PC-9 (cell line): ENCODE measurements at regions not wholly inside any gene's neighbourhood (a gene's known extent, or its start where the extent isn't known, plus 50 kb on each side); places are given as distances from the start of the nearest gene placed in this dataset.

Experiments
- BruUV-seq: library from RNA; stranded (reverse); fragments of 400-500 nt; replicated peaks from 2 replicates; lab custom pipeline; 2021; lab: Mats Ljungman, UMichigan
- CTCF ChIA-PET: fragments of 300-600 bp; sonication (Branson Sonifier 250); formaldehyde crosslinking; loops from one replicate; lab custom pipeline; 2022; ENCODE audit warnings: antibody characterized with exemption; lab: Charles Lee
- POLR2A ChIA-PET: fragments of 300-600 bp; sonication (Branson Sonifier 250); formaldehyde crosslinking; loops from one replicate; lab custom pipeline; 2022; ENCODE audit warnings: antibody characterized with exemption; ENCODE audit not compliant: unreplicated experiment; lab: Charles Lee
- DNase-seq, 2 experiments: peaks; one replicate each; pipeline versions ENCODE4 v3.0.0 to v3.0.0-alpha.2; 2015 to 2022; ENCODE audit warnings: mixed read lengths in 1 of 2
- H2AFZ ChIP-seq: fragments of 200-600 bp; sonication (generic); 2 replicates; pipeline ENCODE4 v1.8.1; 2017; ENCODE audit warnings: antibody characterized with exemption
- H3F3A ChIP-seq: fragments of 200-600 bp; sonication (generic); 2 replicates; pipeline ENCODE4 v1.8.1; 2017; ENCODE audit warnings: antibody characterized with exemption, mild to moderate bottlenecking, low read depth; ENCODE audit not compliant: insufficient read depth
- H3K27ac ChIP-seq: fragments of 200-600 bp; sonication (generic); 2 replicates; pipeline ENCODE4 v1.6.1; 2016; ENCODE audit warnings: mixed run types
- H3K27me3 ChIP-seq: fragments of 200-600 bp; sonication (generic); 2 replicates; pipeline ENCODE4 v1.6.1; 2016; ENCODE audit warnings: low read depth, mixed run types; ENCODE audit not compliant: insufficient read depth
- H3K36me3 ChIP-seq: fragments of 200-600 bp; sonication (generic); 2 replicates; pipeline ENCODE4 v1.6.1; 2016; ENCODE audit warnings: low read depth, mixed run types
- H3K4me1 ChIP-seq: fragments of 200-600 bp; sonication (generic); replicated peaks from 2 replicates; pipeline ENCODE4 v1.6.1; 2016; ENCODE audit warnings: mixed run types; ENCODE audit not compliant: insufficient read depth
- H3K4me2 ChIP-seq: fragments of 200-600 bp; sonication (generic); 2 replicates; pipeline ENCODE4 v1.6.1; 2017; ENCODE audit warnings: mixed run types
- H3K4me3 ChIP-seq: fragments of 200-600 bp; sonication (generic); 2 replicates; pipeline ENCODE4 v1.6.1; 2016; ENCODE audit warnings: mixed run types
- H3K79me2 ChIP-seq: fragments of 200-600 bp; sonication (generic); 2 replicates; pipeline ENCODE4 v1.6.1; 2017; ENCODE audit warnings: low read depth, mixed run types
- H3K9me2 ChIP-seq: fragments of 200-600 bp; sonication (generic); 2 replicates; pipeline ENCODE4 v1.8.1; 2017; ENCODE audit warnings: mild to moderate bottlenecking; ENCODE audit not compliant: insufficient read depth
- H3K9me3 ChIP-seq: fragments of 200-600 bp; sonication (generic); 2 replicates; pipeline ENCODE4 v1.8.1; 2016; ENCODE audit warnings: low read depth; ENCODE audit not compliant: insufficient read depth
- H4K20me1 ChIP-seq: fragments of 200-600 bp; sonication (generic); 2 replicates; pipeline ENCODE4 v1.8.1; 2017; ENCODE audit not compliant: insufficient read depth
- CTCF ChIP-seq: fragments of 200-600 bp; sonication (generic); conservative IDR thresholded peaks from 2 replicates; pipeline ENCODE4 v1.6.1; 2017; ENCODE audit warnings: mixed run types, antibody characterized with exemption, mild to moderate bottlenecking, moderate library complexity
- EZH2 ChIP-seq: fragments of 200-600 bp; sonication (generic); IDR thresholded peaks from 2 replicates; pipeline ENCODE4 v1.8.0; 2017; ENCODE audit warnings: antibody characterized with exemption, low read depth
- intact Hi-C: fragments of 100-400 bp; cut with micrococcal nuclease; formaldehyde crosslinking; loops from one replicate; pipeline ENCODE4 v1.10.0; 2022; ENCODE audit not compliant: unreplicated experiment

- Histone ChIP-seq H2AFZ (no peak overlapping the region), H3K4me1 (peaks cover 93% of the 10 kb centered on the region), H4K20me1 (no peaks in the 10 kb centered on the region), H3K36me3 (no peaks in the 10 kb centered on the region), H3K9me2 (no peaks in the 10 kb centered on the region), H3K4me2 (peak overlapping the region; percentile 68), H3F3A (peaks cover 56% of the 10 kb centered on the region), H3K27ac (peak overlapping the region; percentile 99), H3K9me3 (no peaks in the 10 kb centered on the region), H3K79me2 (peaks cover 17% of the 10 kb centered on the region), H3K4me3 (peak overlapping the region; percentile 8; the same call in 1 of the 2 replicates), H3K27me3 (no peaks in the 10 kb centered on the region)
- DNase-seq, result peak; percentile 80 to 100
- intact Hi-C loops, result loop anchor here (1.0 to 5.0 kb wide), 16 partner anchors 12 to 476 kb away; partner anchors contain the start of gene IRF2BP2
- BruUV-seq, result TSS peak; percentile 92
- TF ChIP-seq CTCF (no peak), EZH2 (no peak)
- ChIA-PET CTCF (interaction anchor here (0.6 to 1.4 kb wide), 4 partner anchors 36 to 476 kb away, joined by 3 read pairs; no protein-coding TSS in a partner anchor), POLR2A (interaction anchor here (0.5 to 1.4 kb wide), 15 partner anchors 11 to 475 kb away, joined by 3 to 21 read pairs (median 6); no protein-coding TSS in a partner anchor)
These were observed 153.3 kb downstream of the TOMM20 start for GRCh38 chr1:234975122-234975940.

DNA sequence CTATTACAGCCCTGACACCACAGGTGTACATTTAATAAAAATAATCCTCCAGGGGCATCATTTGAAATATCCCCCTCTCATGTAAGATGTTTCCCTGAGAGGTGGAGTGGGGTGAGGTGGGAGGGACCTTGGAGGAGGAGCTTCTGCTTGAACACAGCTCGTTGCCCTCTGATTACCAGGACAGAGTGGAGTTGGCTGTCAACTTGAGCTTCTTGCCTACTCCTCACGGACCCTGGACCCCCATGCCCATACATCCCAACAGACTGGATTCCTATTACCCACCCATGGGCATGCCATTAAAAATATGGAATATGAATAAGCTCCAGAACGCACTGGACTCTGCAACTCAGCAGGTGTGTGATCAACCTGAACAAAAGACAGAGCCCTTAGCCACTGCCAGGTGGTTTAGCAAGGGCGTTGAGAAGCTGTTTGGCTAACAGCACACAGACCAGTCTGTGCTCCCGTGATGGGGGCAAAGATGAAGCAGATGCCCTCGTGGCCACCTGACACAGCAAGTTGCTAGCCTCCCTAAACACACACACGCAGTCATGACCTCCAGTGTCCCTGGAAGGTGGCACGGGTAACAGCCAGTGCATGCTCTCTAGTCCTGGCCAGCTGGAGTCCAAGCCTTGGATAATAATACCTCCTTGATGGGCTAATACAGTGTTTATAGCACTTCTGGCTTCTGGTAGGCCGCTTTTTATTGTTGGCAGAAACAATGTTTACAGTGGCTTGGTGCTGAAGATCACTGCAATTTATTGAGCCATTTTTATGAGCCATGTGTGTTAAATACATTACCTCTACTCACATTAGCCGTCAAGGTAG lies 155.0 kb downstream of the TOMM20 start:
- Histone ChIP-seq H3K27me3 (no peaks in the 10 kb centered on the region), H3K9me3 (no peaks in the 10 kb centered on the region), H4K20me1 (no peaks in the 10 kb centered on the region), H3F3A (peaks cover 39% of the 10 kb centered on the region), H3K79me2 (peaks cover 17% of the 10 kb centered on the region), H3K4me1 (peaks cover 77% of the 10 kb centered on the region), H3K9me2 (no peaks in the 10 kb centered on the region), H3K36me3 (no peaks in the 10 kb centered on the region), H3K4me3 (no peak overlapping the region), H2AFZ (no peak overlapping the region), H3K4me2 (peak overlapping the region; percentile 38), H3K27ac (peak overlapping the region; percentile 99)
- no peak for DNase-seq
- TF ChIP-seq CTCF (no peak), EZH2 (no peak)
- intact Hi-C loops, result loop anchor here (2.0 kb wide), 3 partner anchors 17 to 363 kb away; partner anchors contain the start of gene IRF2BP2
- POLR2A ChIA-PET, result interaction anchor here (0.6 to 1.4 kb wide), 3 partner anchors 8 to 100 kb away, joined by 5 to 11 read pairs (median 8); no protein-coding TSS in a partner anchor
- CTCF ChIA-PET, result no interaction called here
- no TSS peak for BruUV-seq
